Common myeloid progenitor, CD34-positive (primary cell): ENCODE measurements at regions not wholly inside any gene's neighbourhood (a gene's known extent, or its start where the extent isn't known, plus 50 kb on each side); places are given as distances from the start of the nearest gene placed in this dataset.
"Not testable (repeated sequence)": the region's sequence is repeated elsewhere in the genome, so short reads cannot be mapped to it uniquely, and the experiment has no call there.

Experiments used
- CTCF ChIA-PET: fragments of 350-600 bp; sonication (Branson Sonifier 250); formaldehyde crosslinking; loops from one replicate; lab custom pipeline; 2021; ENCODE audit warnings: antibody characterized with exemption; lab: Charles Lee
- POLR2A ChIA-PET: fragments of 350-600 bp; sonication (Branson Sonifier 250); formaldehyde crosslinking; loops from one replicate; lab custom pipeline; 2021; ENCODE audit warnings: antibody characterized with exemption; lab: Charles Lee
- DNase-seq, 3 donors: peaks; one replicate each; pipeline versions ENCODE4 v3.0.0 to v3.0.0-alpha.2; 2013
- H3K27ac ChIP-seq, 2 experiments: 1 replicate in 1 of 2; 2 replicates in 1 of 2; pipeline ENCODE4 v1.7.0; 2013; ENCODE audit warnings: inconsistent platforms in 2 of 2, low read length in 2 of 2, mild to moderate bottlenecking in 2 of 2, low read depth in 1 of 2, moderate library complexity in 1 of 2; ENCODE audit not compliant: severe bottlenecking in 2 of 2, insufficient read depth in 1 of 2, poor library complexity in 1 of 2
- H3K27me3 ChIP-seq, 5 experiments: replicated peaks in 2 of 5; 1 replicate in 3 of 5; 2 replicates in 2 of 5; pipeline versions ENCODE4 v1.6.1 to v1.7.0; 2013; ENCODE audit warnings: low read length in 4 of 5, mild to moderate bottlenecking in 2 of 5, moderate library complexity in 2 of 5, inconsistent platforms in 1 of 5; ENCODE audit not compliant: insufficient read depth in 5 of 5, control insufficient read depth in 4 of 5
- H3K36me3 ChIP-seq, 4 experiments: 1 replicate in 2 of 4; 2 replicates in 2 of 4; pipeline versions ENCODE4 v1.6.1 to v1.7.0; 2013; ENCODE audit warnings: low read length in 3 of 4, control low read depth in 1 of 4, mild to moderate bottlenecking in 1 of 4; ENCODE audit not compliant: control insufficient read depth in 4 of 4, insufficient read depth in 4 of 4
- H3K4me1 ChIP-seq, 4 experiments: 1 replicate in 3 of 4; 2 replicates in 1 of 4; pipeline versions ENCODE4 v1.6.1 to v1.7.1; 2013; ENCODE audit warnings: low read length in 3 of 4, mild to moderate bottlenecking in 3 of 4, control low read depth in 1 of 4, inconsistent platforms in 1 of 4, moderate library complexity in 1 of 4; ENCODE audit not compliant: control insufficient read depth in 4 of 4, insufficient read depth in 4 of 4; ENCODE audit errors: control extremely low read depth in 1 of 4
- H3K4me3 ChIP-seq, 7 experiments: 1 replicate in 4 of 7; 2 replicates in 3 of 7; pipeline versions ENCODE4 v1.5.1 to v1.7.0; 2013; ENCODE audit warnings: mild to moderate bottlenecking in 7 of 7, low read length in 6 of 7, moderate library complexity in 6 of 7, inconsistent platforms in 2 of 7, low read depth in 2 of 7, control low read depth in 1 of 7; ENCODE audit not compliant: insufficient read depth in 4 of 7, control insufficient read depth in 1 of 7; ENCODE audit errors: extremely low read depth in 1 of 7
- H3K9me3 ChIP-seq, 5 experiments: 1 replicate in 4 of 5; 2 replicates in 1 of 5; pipeline versions ENCODE4 v1.6.1 to v1.7.1; 2013; ENCODE audit warnings: low read length in 4 of 5, mild to moderate bottlenecking in 2 of 5, inconsistent platforms in 1 of 5, low read depth in 1 of 5, moderate library complexity in 1 of 5; ENCODE audit not compliant: control insufficient read depth in 4 of 5, insufficient read depth in 2 of 5; ENCODE audit errors: control extremely low read depth in 1 of 5
- WGBS: methylation state at CpG from one replicate; pipeline ENCODE4 v1.1.5; 2013; ENCODE audit not compliant: insufficient coverage; 5-methylcytosine and 5-hydroxymethylcytosine counted together

- H3K4me3 ChIP-seq = no peak overlapping the region
- no peak overlapping the region for H3K27ac ChIP-seq
- no peaks in the 10 kb centered on the region for H3K36me3 ChIP-seq
- ChIA-PET POLR2A (no interaction called here), CTCF (no interaction called here)
- H3K27me3 ChIP-seq = no peaks in the 10 kb centered on the region
- no peaks in the 10 kb centered on the region for H3K9me3 ChIP-seq
- no peak for DNase-seq
- H3K4me1 ChIP-seq = no peaks in the 10 kb centered on the region
- WGBS = no CpG with 5 or more reads among the region's 3 CpGs
These were observed 147.3 kb upstream of the TCF4 start for GRCh38 chr18:55735199-55735855.

- 94% methylated on average over 2 of the region's 2 CpGs for WGBS
- no peaks in the 10 kb centered on the region for H3K9me3 ChIP-seq
- H3K36me3 ChIP-seq = no peaks in the 10 kb centered on the region
- H3K27ac ChIP-seq = peak overlapping the region in 1 of 2 experiments; percentile 43
- CTCF ChIA-PET = interaction anchor here (0.6 kb wide), 2 partner anchors 9 to 98 kb away, joined by 3 read pairs; no protein-coding TSS in a partner anchor
- no peaks in the 10 kb centered on the region for H3K4me1 ChIP-seq
- no peak for DNase-seq
- POLR2A ChIA-PET = no interaction called here
- H3K4me3 ChIP-seq = no peak overlapping the region
- no peaks in the 10 kb centered on the region for H3K27me3 ChIP-seq
These were observed 144.5 kb upstream of the TCF4 start for GRCh38 chr18:55732227-55733106.

GRCh38 chr18:55731594-55732042 is 143.6 kb upstream of the TCF4 start:
- peak overlapping the region in 1 of 2 experiments; percentile 43 for H3K27ac ChIP-seq
- POLR2A ChIA-PET = no interaction called here
- H3K4me1 ChIP-seq = no peaks in the 10 kb centered on the region
- CTCF ChIA-PET = no interaction called here
- H3K27me3 ChIP-seq = no peaks in the 10 kb centered on the region
- DNase-seq = no peak
- no peak overlapping the region for H3K4me3 ChIP-seq
- no peaks in the 10 kb centered on the region for H3K36me3 ChIP-seq
- no peaks in the 10 kb centered on the region for H3K9me3 ChIP-seq
- WGBS = 83% methylated on average over 4 of the region's 4 CpGs

- H3K9me3 ChIP-seq, POLR2A ChIA-PET, H3K27ac ChIP-seq, H3K4me3 ChIP-seq, H3K4me1 ChIP-seq, DNase-seq, H3K36me3 ChIP-seq, H3K27me3 ChIP-seq, CTCF ChIA-PET: not testable (repeated sequence)
- 97% methylated on average over 6 of the region's 21 CpGs for WGBS
These were observed 133.0 kb upstream of the TCF4 start for GRCh38 chr18:55721006-55721405.

GRCh38 chr18:55713707-55714106 is 125.7 kb upstream of the TCF4 start:
- DNase-seq = no peak
- POLR2A ChIA-PET = interaction anchor here (0.8 kb wide), 1 partner anchor 24 kb away, joined by 3 read pairs; no protein-coding TSS in a partner anchor
- no peaks in the 10 kb centered on the region for H3K27me3 ChIP-seq
- CTCF ChIA-PET = no interaction called here
- H3K27ac ChIP-seq = no peak overlapping the region
- no peaks in the 10 kb centered on the region for H3K4me1 ChIP-seq
- no peak overlapping the region for H3K4me3 ChIP-seq
- H3K36me3 ChIP-seq = no peaks in the 10 kb centered on the region
- H3K9me3 ChIP-seq = peaks cover 0 to 14% (median 8%) of the 10 kb centered on the region in 5 experiments

GRCh38 chr18:55706898-55707297 is 118.9 kb upstream of the TCF4 start:
- no CpG with 5 or more reads among the region's 3 CpGs for WGBS
- Histone ChIP-seq H3K27ac (no peak overlapping the region), H3K4me3 (no peak overlapping the region), H3K36me3 (no peaks in the 10 kb centered on the region), H3K4me1 (no peaks in the 10 kb centered on the region), H3K27me3 (no peaks in the 10 kb centered on the region), H3K9me3 (peaks cover 0 to 2% (median 0%) of the 10 kb centered on the region in 5 experiments)
- DNase-seq = no peak
- ChIA-PET CTCF (no interaction called here), POLR2A (no interaction called here)

GRCh38 chr18:55699233-55699765 is 111.3 kb upstream of the TCF4 start:
- peak in 2 of 3 donors; percentile 6 to 8 for DNase-seq
- H3K27me3 ChIP-seq = no peaks in the 10 kb centered on the region
- H3K27ac ChIP-seq = no peak overlapping the region
- ChIA-PET POLR2A (no interaction called here), CTCF (no interaction called here)
- H3K4me1 ChIP-seq = peaks cover 0 to 6% (median 2%) of the 10 kb centered on the region in 4 experiments
- H3K36me3 ChIP-seq = no peaks in the 10 kb centered on the region
- H3K9me3 ChIP-seq = no peaks in the 10 kb centered on the region
- 10% methylated on average over 2 of the region's 5 CpGs for WGBS
- no peak overlapping the region for H3K4me3 ChIP-seq
